ENCODE measurements at regions not wholly inside any gene's neighbourhood (a gene's known extent, or its start where the extent isn't known, plus 50 kb on each side); places are given as distances from the start of the nearest gene placed in this dataset.

GRCh38 chr1:79614762-79615161, 608.2 kb upstream of the ADGRL4 start:
- no peak for ATAC-seq

GRCh38 chr1:79614106-79614505, 607.6 kb upstream of the ADGRL4 start:
- no peak for ATAC-seq

- ATAC-seq: no peak
Measured at GRCh38 chr1:79613046-79613445, 606.5 kb upstream of the ADGRL4 start.

GRCh38 chr1:79604490-79605198, 598.1 kb upstream of the ADGRL4 start:
- ATAC-seq: no peak

GRCh38 chr1:79603843-79604242, 597.3 kb upstream of the ADGRL4 start:
- ATAC-seq: no peak

- no peak for ATAC-seq
Measured at GRCh38 chr1:79599257-79599656, 592.7 kb upstream of the ADGRL4 start.

- ATAC-seq: no peak
Measured at GRCh38 chr1:79595931-79596330, 589.4 kb upstream of the ADGRL4 start.

GRCh38 chr1:79594121-79594698, 587.7 kb upstream of the ADGRL4 start:
- ATAC-seq: no peak

- no peak for ATAC-seq
Measured at GRCh38 chr1:79592707-79593106, 586.2 kb upstream of the ADGRL4 start.

- ATAC-seq: no peak
Measured at GRCh38 chr1:79588719-79589118, 582.2 kb upstream of the ADGRL4 start.

GRCh38 chr1:79587229-79587628, 580.7 kb upstream of the ADGRL4 start:
- ATAC-seq: no peak

- no peak for ATAC-seq
Measured at GRCh38 chr1:79585801-79586200, 579.3 kb upstream of the ADGRL4 start.

- no peak for ATAC-seq
Measured at GRCh38 chr1:79575424-79575823, 568.9 kb upstream of the ADGRL4 start.

- ATAC-seq: no peak
Measured at GRCh38 chr1:79568411-79568810, 561.9 kb upstream of the ADGRL4 start.

GRCh38 chr1:79561521-79561978, 555.0 kb upstream of the ADGRL4 start:
- no peak for ATAC-seq

GRCh38 chr1:79556189-79556588, 549.7 kb upstream of the ADGRL4 start:
- ATAC-seq: no peak

GRCh38 chr1:79554688-79555087, 548.2 kb upstream of the ADGRL4 start:
- ATAC-seq: no peak

GRCh38 chr1:79551321-79551720, 544.8 kb upstream of the ADGRL4 start:
- no peak for ATAC-seq

GRCh38 chr1:79550402-79550801, 543.9 kb upstream of the ADGRL4 start:
- no peak for ATAC-seq

- no peak for ATAC-seq
Measured at GRCh38 chr1:79549201-79549600, 542.7 kb upstream of the ADGRL4 start.

GRCh38 chr1:79547514-79547913, 541.0 kb upstream of the ADGRL4 start:
- ATAC-seq: no peak

GRCh38 chr1:79543394-79543793, 536.9 kb upstream of the ADGRL4 start:
- ATAC-seq: no peak

GRCh38 chr1:79539001-79539400, 532.5 kb upstream of the ADGRL4 start:
- no peak for ATAC-seq

- ATAC-seq: no peak
Measured at GRCh38 chr1:79532555-79532954, 526.0 kb upstream of the ADGRL4 start.

- no peak for ATAC-seq
Measured at GRCh38 chr1:79531790-79532189, 525.3 kb upstream of the ADGRL4 start.
